Activated CD8-positive, alpha-beta T cell treated with anti-CD3 and anti-CD28 coated beads for 36 hours (primary cell): ENCODE measurements at regions not wholly inside any gene's neighbourhood (a gene's known extent, or its start where the extent isn't known, plus 50 kb on each side); places are given as distances from the start of the nearest gene placed in this dataset.

ENCODE experiments used
- ATAC-seq: fragments of 200-7000 bp; cut with Tn5 transposase; one replicate; pipeline ENCODE4 v1.10.0; 2021; ENCODE audit warnings: mild to moderate bottlenecking, moderate library complexity
- CTCF ChIA-PET: fragments of 350-600 bp; sonication (Branson Sonifier 250); formaldehyde crosslinking; loops from one replicate; lab custom pipeline; 2021; ENCODE audit warnings: antibody characterized with exemption; lab: Charles Lee
- POLR2A ChIA-PET: fragments of 350-600 bp; sonication (Branson Sonifier 250); formaldehyde crosslinking; loops from one replicate; lab custom pipeline; 2021; ENCODE audit warnings: antibody characterized with exemption; lab: Charles Lee
- DNase-seq: peaks from one replicate; pipeline ENCODE4 v3.0.0-alpha.2; 2020
- H3K27ac Mint-ChIP-seq: one replicate; pipeline ENCODE4 v1.8.0; 2021; ENCODE audit warnings: mild to moderate bottlenecking, mixed read lengths
- H3K27me3 Mint-ChIP-seq: one replicate; pipeline ENCODE4 v1.8.0; 2021; ENCODE audit warnings: mixed read lengths
- H3K36me3 Mint-ChIP-seq: one replicate; pipeline ENCODE4 v1.8.0; 2021; ENCODE audit warnings: low read depth, mixed read lengths
- H3K4me1 Mint-ChIP-seq: one replicate; pipeline ENCODE4 v1.8.0; 2021; ENCODE audit warnings: low read depth, mixed read lengths
- H3K4me3 Mint-ChIP-seq: one replicate; pipeline ENCODE4 v1.8.0; 2021; ENCODE audit warnings: mild to moderate bottlenecking, moderate library complexity, mixed read lengths
- H3K9me3 Mint-ChIP-seq: one replicate; pipeline ENCODE4 v1.8.0; 2021; ENCODE audit warnings: mixed read lengths
- CTCF ChIP-seq: fragments of 200-600 bp; IDR thresholded peaks from one replicate; pipeline ENCODE4 v1.8.0; 2022; ENCODE audit warnings: antibody characterized with exemption, mild to moderate bottlenecking
- intact Hi-C: fragments of 100-400 bp; cut with micrococcal nuclease; formaldehyde crosslinking; loops from one replicate; pipeline ENCODE4 v1.10.0; 2022

GRCh38 chr4:179596621-179597020 is 2154.4 kb upstream of the AGA start:
- ChIA-PET CTCF (no interaction called here), POLR2A (no interaction called here)
- Mint-ChIP-seq H3K4me3 (no peak overlapping the region), H3K36me3 (no peaks in the 10 kb centered on the region), H3K4me1 (no peaks in the 10 kb centered on the region), H3K27me3 (no peaks in the 10 kb centered on the region), H3K9me3 (peaks cover 2% of the 10 kb centered on the region), H3K27ac (no peak overlapping the region)
- DNase-seq = no peak
- ATAC-seq = no peak
- intact Hi-C loops = no loop called here
- no peak for TF ChIP-seq CTCF

DNA sequence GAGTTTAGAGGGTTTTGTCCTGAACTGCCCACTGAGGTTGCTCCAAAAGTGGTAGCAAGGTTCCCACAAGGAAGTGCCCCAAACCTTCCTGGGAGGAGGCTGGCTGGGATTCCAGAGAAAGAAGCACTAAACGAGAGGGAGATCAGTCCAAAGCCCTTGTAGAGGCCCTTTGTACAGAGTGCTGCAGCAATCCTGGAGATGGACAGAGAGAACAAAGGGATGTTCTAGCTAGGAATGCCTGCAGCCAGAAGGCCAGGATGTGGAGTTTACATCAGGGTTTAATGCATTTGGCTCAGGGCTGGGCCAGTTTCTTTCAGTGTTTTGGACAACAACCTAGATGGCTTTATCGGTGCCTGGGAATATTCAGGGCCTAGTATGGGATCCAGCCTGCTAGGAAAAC is 2155.1 kb upstream of the AGA start:
- intact Hi-C loops = no loop called here
- DNase-seq (no peak), ATAC-seq (no peak)
- H3K9me3 Mint-ChIP-seq = peaks cover 2% of the 10 kb centered on the region
- no peaks in the 10 kb centered on the region for H3K36me3 Mint-ChIP-seq
- ChIA-PET POLR2A (no interaction called here), CTCF (no interaction called here)
- no peaks in the 10 kb centered on the region for H3K27me3 Mint-ChIP-seq
- no peak for TF ChIP-seq CTCF
- H3K27ac Mint-ChIP-seq = no peak overlapping the region
- no peaks in the 10 kb centered on the region for H3K4me1 Mint-ChIP-seq
- H3K4me3 Mint-ChIP-seq = no peak overlapping the region

DNA sequence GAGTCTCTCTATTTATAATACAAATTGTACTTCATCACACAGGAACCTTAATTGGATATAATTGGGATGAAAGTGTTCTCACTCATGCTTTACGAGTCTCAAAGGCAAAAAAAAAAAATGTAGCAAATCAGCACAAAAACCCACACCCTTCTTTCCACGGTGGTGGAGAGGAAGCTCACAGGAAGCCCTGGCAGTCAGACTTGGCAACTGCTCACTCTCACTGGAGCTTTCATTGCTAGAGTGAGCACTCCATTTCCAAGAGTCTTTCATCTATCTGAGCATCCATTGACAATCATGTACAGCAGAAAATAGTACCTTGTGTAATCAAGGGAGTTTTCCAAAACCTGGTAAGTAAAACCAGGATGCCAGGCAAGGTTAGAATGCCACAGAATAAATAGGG is 2159.4 kb upstream of the AGA start:
- Mint-ChIP-seq H3K27me3 (no peaks in the 10 kb centered on the region), H3K9me3 (peaks cover 2% of the 10 kb centered on the region), H3K27ac (no peak overlapping the region), H3K36me3 (no peaks in the 10 kb centered on the region), H3K4me1 (no peaks in the 10 kb centered on the region), H3K4me3 (no peak overlapping the region)
- DNase-seq (no peak), ATAC-seq (no peak)
- CTCF ChIA-PET = no interaction called here
- no peak for TF ChIP-seq CTCF
- POLR2A ChIA-PET = no interaction called here
- intact Hi-C loops = no loop called here

- ChIA-PET POLR2A (no interaction called here), CTCF (no interaction called here)
- intact Hi-C loops = no loop called here
- H3K4me3 Mint-ChIP-seq = no peak overlapping the region
- peaks cover 2% of the 10 kb centered on the region for H3K9me3 Mint-ChIP-seq
- H3K4me1 Mint-ChIP-seq = no peaks in the 10 kb centered on the region
- no peak overlapping the region for H3K27ac Mint-ChIP-seq
- TF ChIP-seq CTCF = no peak
- no peak for ATAC-seq
- no peak for DNase-seq
- H3K27me3 Mint-ChIP-seq = no peaks in the 10 kb centered on the region
- no peaks in the 10 kb centered on the region for H3K36me3 Mint-ChIP-seq
These were observed 2163.0 kb upstream of the AGA start for GRCh38 chr4:179605196-179605595.

DNA sequence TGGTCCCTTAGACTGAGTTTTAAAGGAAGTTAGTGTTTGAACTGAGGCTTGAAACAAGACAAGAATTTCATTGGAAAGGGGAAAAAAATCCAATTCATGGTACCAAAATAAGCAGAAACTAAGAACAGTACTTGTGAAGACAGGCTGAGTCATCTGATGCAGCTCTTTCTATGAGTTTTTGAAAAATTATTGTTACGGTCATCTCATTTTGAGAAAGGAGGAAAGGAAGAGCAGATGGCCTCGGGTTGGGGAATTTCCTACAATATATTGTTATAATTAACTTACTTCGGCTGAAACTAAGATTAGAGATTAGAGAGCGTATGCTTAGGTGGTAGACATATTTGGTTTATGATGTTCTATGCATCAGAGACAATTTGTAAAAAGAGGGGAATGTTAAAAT is 2164.8 kb upstream of the AGA start:
- Mint-ChIP-seq H3K27me3 (no peaks in the 10 kb centered on the region), H3K4me3 (no peak overlapping the region), H3K27ac (no peak overlapping the region), H3K4me1 (no peaks in the 10 kb centered on the region), H3K36me3 (no peaks in the 10 kb centered on the region), H3K9me3 (peaks cover 2% of the 10 kb centered on the region)
- POLR2A ChIA-PET = no interaction called here
- ATAC-seq (no peak), DNase-seq (no peak)
- intact Hi-C loops = no loop called here
- CTCF ChIA-PET = no interaction called here
- no peak for TF ChIP-seq CTCF
